ENCODE measurements at regions not wholly inside any gene's neighbourhood (a gene's known extent, or its start where the extent isn't known, plus 50 kb on each side); places are given as distances from the start of the nearest gene placed in this dataset.

DNA sequence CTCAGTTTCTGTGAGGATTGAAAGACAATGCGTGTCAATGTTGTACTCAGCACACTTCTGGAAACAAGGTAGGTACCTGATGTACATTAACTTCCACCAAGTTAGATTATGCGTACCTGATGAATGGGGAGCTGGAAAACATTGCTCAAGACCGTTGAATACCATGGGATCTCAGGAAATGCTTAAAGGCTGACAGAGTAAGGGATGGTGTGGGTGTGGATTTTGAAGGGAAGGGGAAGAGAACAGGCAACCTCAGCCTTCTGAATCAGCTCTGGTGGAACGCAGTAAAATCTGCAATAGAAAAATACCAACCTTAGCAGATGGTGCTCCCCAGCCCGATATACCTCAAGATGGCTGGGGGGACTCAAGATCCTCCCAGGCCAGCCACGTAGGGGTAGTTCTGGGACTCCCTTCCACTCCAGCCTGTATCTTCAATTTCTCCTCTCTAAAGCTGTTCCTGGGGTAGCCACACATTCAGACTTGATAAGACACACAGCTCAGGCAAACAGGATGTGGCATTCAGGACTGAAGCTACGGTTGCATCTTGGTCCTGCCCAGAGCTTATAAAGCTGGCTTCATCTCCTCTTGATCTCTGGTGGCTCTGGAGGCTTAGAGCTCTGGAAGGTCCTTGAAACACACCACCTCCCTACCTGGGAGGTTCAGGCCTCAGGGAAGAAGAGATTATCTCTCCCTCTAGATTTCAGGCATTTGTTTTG lies 111.8 kb downstream of the CTNND1 start:
- DNase-seq (ENCODE audit: low read depth, low spot score) (no peak), FAIRE-seq (no peak)
- intact Hi-C loops (cut with micrococcal nuclease), result no loop called here
- Histone ChIP-seq H3K36me3 (ENCODE audit: control insufficient read depth in 2 of 2, extremely low read depth in 1 of 2, insufficient read depth in 2 of 2, low read length in 2 of 2) (no peaks in the 10 kb centered on the region), H3K4me3 (replicated peaks in 1 of 3; ENCODE audit: insufficient read depth in 1 of 3, low read depth in 1 of 3, low read length in 3 of 3) (no peak overlapping the region), H3K79me2 (ENCODE audit: control insufficient read depth, insufficient read depth, low read length) (no peaks in the 10 kb centered on the region), H3K4me1 (ENCODE audit: control insufficient read depth, extremely low read depth, insufficient read depth, low read length) (no peaks in the 10 kb centered on the region), H4K20me1 (replicated peaks; ENCODE audit: control insufficient read depth, extremely low read depth, insufficient read depth, low read length) (no peaks in the 10 kb centered on the region), H3K9ac (replicated peaks; ENCODE audit: extremely low read depth, insufficient read depth, low read length) (no peak overlapping the region), H3K4me2 (ENCODE audit: insufficient read depth, low read length) (no peak overlapping the region), H3K27me3 (ENCODE audit: control insufficient read depth in 2 of 2, insufficient read depth in 2 of 2, low read length in 2 of 2) (no peaks in the 10 kb centered on the region), H2AFZ (ENCODE audit: low read depth, low read length) (no peak overlapping the region), H3K27ac (ENCODE audit: insufficient read depth, low read depth, low read length) (no peak overlapping the region), H3K9me3 (replicated peaks; ENCODE audit: control insufficient read depth, insufficient read depth, low read length) (no peaks in the 10 kb centered on the region), H3K9me1 (replicated peaks; ENCODE audit: control insufficient read depth, extremely low read depth, insufficient read depth, low read length) (no peaks in the 10 kb centered on the region)
- no TSS peak for BruUV-seq (replicated peaks)
- ChIA-PET CTCF (no interaction called here), POLR2A (no interaction called here)
- dilution Hi-C loops (cut with MboI; ENCODE audit: extremely low pct_ligation_motif_present, low sequenced_read_pairs), result no loop called here
- TF ChIP-seq POLR2AphosphoS5 (IDR thresholded peaks at IDR 0.05; ENCODE audit: insufficient read depth, low read depth, low read length) (no peak), EZH2 (IDR thresholded peaks at IDR 0.05; ENCODE audit: borderline replicate concordance, low read depth, low read length, severe bottlenecking) (no peak), GATA2 (IDR thresholded peaks at IDR 0.05; ENCODE audit: insufficient read depth, insufficient read length, low read depth, low read length) (no peak), FOS (IDR thresholded peaks at IDR 0.05; ENCODE audit: borderline replicate concordance, insufficient read depth, low read length) (no peak), MAX (IDR thresholded peaks at IDR 0.05; ENCODE audit: insufficient read depth, insufficient read length) (no peak), MYC (IDR thresholded peaks at IDR 0.05; ENCODE audit: low read depth, low read length) (no peak), POLR2A (IDR thresholded peaks at IDR 0.05; ENCODE audit: low read depth, low read length) (no peak), JUN (IDR thresholded peaks at IDR 0.05; ENCODE audit: borderline replicate concordance, insufficient read depth, insufficient read length, low read depth) (no peak)
- TF ChIP-seq, protein P1, sequence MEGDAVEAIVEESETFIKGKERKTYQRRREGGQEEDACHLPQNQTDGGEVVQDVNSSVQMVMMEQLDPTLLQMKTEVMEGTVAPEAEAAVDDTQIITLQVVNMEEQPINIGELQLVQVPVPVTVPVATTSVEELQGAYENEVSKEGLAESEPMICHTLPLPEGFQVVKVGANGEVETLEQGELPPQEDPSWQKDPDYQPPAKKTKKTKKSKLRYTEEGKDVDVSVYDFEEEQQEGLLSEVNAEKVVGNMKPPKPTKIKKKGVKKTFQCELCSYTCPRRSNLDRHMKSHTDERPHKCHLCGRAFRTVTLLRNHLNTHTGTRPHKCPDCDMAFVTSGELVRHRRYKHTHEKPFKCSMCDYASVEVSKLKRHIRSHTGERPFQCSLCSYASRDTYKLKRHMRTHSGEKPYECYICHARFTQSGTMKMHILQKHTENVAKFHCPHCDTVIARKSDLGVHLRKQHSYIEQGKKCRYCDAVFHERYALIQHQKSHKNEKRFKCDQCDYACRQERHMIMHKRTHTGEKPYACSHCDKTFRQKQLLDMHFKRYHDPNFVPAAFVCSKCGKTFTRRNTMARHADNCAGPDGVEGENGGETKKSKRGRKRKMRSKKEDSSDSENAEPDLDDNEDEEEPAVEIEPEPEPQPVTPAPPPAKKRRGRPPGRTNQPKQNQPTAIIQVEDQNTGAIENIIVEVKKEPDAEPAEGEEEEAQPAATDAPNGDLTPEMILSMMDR (IDR thresholded peaks at IDR 0.05; ENCODE audit: extremely low read depth in 1 of 2, insufficient read depth in 1 of 2, low read depth in 1 of 2, low read length in 2 of 2), result no peak
